ENCODE measurements at regions not wholly inside any gene's neighbourhood (a gene's known extent, or its start where the extent isn't known, plus 50 kb on each side); places are given as distances from the start of the nearest gene placed in this dataset.

DNA sequence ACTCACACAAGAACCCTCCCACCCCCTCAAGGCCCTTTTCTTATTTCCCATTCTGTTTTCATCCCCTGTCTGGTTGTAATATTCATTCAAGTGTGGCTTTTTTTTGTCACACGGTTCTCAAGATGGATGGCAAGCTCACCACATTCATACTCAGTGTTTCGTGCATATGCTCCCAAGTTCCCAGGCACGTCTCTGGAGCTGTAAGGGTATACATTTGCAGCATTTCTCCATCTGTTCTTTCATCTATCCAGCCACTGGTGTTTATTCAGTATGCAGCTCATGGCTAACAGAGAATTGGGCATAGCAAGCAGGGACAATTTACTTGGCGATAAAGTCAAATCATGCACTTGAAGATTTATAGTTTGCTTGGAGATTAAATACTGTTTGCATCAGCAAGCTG is 212.1 kb downstream of the GRIN2B start:
- H3K4me1 ChIP-seq (ENCODE audit: control insufficient read depth in 1 of 2, insufficient read depth in 1 of 2, low read depth in 1 of 2, low read length in 1 of 2): no peaks in the 10 kb centered on the region
- TF ChIP-seq CTCF (IDR thresholded peaks at IDR 0.05): no peak

GRCh38 chr12:13764748-13765147 is 216.7 kb downstream of the GRIN2B start:
- no peaks in the 10 kb centered on the region for H3K36me3 ChIP-seq
- H3K4me3 ChIP-seq (ENCODE audit: low read depth in 1 of 2, low read length in 1 of 2): no peak overlapping the region
- H3K27me3 ChIP-seq: no peaks in the 10 kb centered on the region

More for the DNA sequence above, 212.1 kb downstream of the GRIN2B start:
- no peaks in the 10 kb centered on the region for H3K36me3 ChIP-seq
- H3K27me3 ChIP-seq: no peaks in the 10 kb centered on the region
- H3K4me3 ChIP-seq (ENCODE audit: low read depth in 1 of 2, low read length in 1 of 2): no peak overlapping the region
- no peak overlapping the region for H3K27ac ChIP-seq
- no peaks in the 10 kb centered on the region for H3K9me3 ChIP-seq

DNA sequence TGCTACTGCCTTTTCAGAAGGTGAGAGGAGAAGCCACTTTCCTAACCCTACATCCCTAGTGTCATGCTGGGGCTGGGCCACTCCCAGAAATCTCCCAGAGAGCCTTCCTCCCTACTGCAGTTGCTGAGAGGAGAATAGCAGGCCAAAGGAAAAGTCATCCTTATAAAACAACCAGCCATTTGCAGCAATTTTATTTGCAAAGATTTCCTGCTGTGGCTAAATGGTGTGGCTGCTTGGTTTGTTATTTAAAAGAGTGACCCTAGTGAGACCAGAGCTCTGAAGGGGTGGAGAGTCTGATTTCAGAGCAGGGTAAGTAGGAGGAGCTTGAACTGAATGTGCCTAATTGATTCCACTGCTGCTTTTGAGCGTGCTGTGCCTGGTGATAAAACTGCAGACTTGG is 232.0 kb downstream of the GRIN2B start:
- TF ChIP-seq CTCF (IDR thresholded peaks at IDR 0.05): no peak
- no peak overlapping the region for H3K27ac ChIP-seq
- H3K36me3 ChIP-seq: no peaks in the 10 kb centered on the region
- H3K9me3 ChIP-seq: no peaks in the 10 kb centered on the region
- no peaks in the 10 kb centered on the region for H3K27me3 ChIP-seq
- H3K4me3 ChIP-seq (ENCODE audit: low read depth in 1 of 2, low read length in 1 of 2): no peak overlapping the region
- H3K4me1 ChIP-seq (ENCODE audit: control insufficient read depth in 1 of 2, insufficient read depth in 1 of 2, low read depth in 1 of 2, low read length in 1 of 2): no peaks in the 10 kb centered on the region

More at GRCh38 chr12:13764748-13765147, 216.7 kb downstream of the GRIN2B start:
- TF ChIP-seq CTCF (IDR thresholded peaks at IDR 0.05): no peak
- H3K4me1 ChIP-seq (ENCODE audit: control insufficient read depth in 1 of 2, insufficient read depth in 1 of 2, low read depth in 1 of 2, low read length in 1 of 2): no peaks in the 10 kb centered on the region
- H3K27ac ChIP-seq: no peak overlapping the region
- H3K9me3 ChIP-seq: no peaks in the 10 kb centered on the region

DNA sequence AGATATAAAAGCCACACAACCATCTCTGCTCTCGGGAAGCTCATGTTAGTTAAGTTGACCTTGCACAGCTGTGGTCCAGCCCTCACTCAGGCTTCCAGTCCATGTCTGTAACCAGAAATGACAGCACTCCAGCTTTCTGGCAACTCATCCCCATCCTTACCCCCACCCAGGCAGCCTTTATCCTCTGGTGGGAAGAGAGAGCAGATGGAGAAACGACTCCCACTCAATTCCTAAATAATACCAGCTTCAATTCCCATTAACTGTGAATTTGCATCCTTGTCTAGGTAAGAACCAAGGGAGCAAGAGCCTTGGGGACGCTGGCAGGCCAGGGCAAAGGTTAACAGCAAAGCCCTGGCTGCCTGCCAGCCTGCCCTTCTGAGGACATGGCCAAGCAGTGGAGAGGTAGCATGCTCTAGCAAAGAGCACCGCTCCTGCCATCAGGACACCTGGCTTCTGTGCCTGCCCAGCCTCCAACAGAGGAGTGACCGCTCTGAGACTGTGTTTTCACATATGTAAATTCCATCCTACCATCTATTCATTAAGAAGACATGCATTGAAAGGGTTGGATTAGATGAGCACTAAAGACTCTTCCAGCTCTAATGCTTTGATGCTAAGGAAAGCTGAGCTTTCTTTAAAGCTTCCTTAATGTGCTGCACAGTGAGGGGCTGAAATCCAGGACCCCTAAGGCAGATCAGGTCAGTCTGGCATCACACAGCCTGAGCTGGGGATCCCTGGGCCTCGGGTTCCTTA is 236.1 kb downstream of the GRIN2B start:
- Histone ChIP-seq H3K9me3 (no peaks in the 10 kb centered on the region), H3K27ac (no peak overlapping the region), H3K27me3 (peaks cover 5% of the 10 kb centered on the region), H3K4me3 (ENCODE audit: low read depth in 1 of 2, low read length in 1 of 2) (no peak overlapping the region), H3K36me3 (no peaks in the 10 kb centered on the region), H3K4me1 (ENCODE audit: control insufficient read depth in 1 of 2, insufficient read depth in 1 of 2, low read depth in 1 of 2, low read length in 1 of 2) (no peaks in the 10 kb centered on the region)
- no peak for TF ChIP-seq CTCF (IDR thresholded peaks at IDR 0.05)

GRCh38 chr12:13744561-13744960 is 236.8 kb downstream of the GRIN2B start:
- no peaks in the 10 kb centered on the region for H3K36me3 ChIP-seq
- no peak overlapping the region for H3K4me3 ChIP-seq (ENCODE audit: low read depth in 1 of 2, low read length in 1 of 2)
- H3K27ac ChIP-seq: no peak overlapping the region
- no peaks in the 10 kb centered on the region for H3K9me3 ChIP-seq
- H3K27me3 ChIP-seq: peaks cover 5% of the 10 kb centered on the region
- H3K4me1 ChIP-seq (ENCODE audit: control insufficient read depth in 1 of 2, insufficient read depth in 1 of 2, low read depth in 1 of 2, low read length in 1 of 2): no peaks in the 10 kb centered on the region
- TF ChIP-seq CTCF (IDR thresholded peaks at IDR 0.05): no peak
